HG03108 (cell line): ENCODE measurements at regions not wholly inside any gene's neighbourhood (a gene's known extent, or its start where the extent isn't known, plus 50 kb on each side); places are given as distances from the start of the nearest gene placed in this dataset.
A peak's percentile ranks its signal among the peaks of the same experiment; 100 is the strongest.

Source experiments
- ATAC-seq: cut with Tn5 transposase; IDR thresholded peaks from one replicate; pipeline ENCODE4 v1.9.1; 2021; ENCODE audit warnings: moderate library complexity; ENCODE audit not compliant: unreplicated experiment

DNA sequence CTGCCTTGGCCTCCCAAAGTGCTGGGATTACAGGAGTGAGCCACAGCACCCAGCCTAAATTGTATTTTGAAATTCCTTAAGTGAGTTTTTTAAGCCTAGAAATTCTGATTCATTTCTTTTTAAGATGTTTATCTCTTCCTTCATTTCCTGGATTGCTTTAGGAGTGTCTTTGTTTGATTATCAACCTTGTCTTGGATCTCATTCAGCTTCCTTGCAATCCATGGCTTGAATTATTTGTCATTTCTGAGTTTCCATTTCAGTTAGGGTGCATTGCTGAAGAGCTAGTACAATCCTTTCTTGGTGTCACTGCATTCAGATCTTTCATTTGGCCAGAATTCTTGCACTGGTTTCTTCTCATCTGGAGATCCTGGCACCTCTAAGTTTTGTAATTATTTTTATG lies 606.4 kb upstream of the ZNF804A start:
- ATAC-seq = no peak

- ATAC-seq = peak; percentile 48
These were observed 605.3 kb upstream of the ZNF804A start for GRCh38 chr2:183993052-183993451.

DNA sequence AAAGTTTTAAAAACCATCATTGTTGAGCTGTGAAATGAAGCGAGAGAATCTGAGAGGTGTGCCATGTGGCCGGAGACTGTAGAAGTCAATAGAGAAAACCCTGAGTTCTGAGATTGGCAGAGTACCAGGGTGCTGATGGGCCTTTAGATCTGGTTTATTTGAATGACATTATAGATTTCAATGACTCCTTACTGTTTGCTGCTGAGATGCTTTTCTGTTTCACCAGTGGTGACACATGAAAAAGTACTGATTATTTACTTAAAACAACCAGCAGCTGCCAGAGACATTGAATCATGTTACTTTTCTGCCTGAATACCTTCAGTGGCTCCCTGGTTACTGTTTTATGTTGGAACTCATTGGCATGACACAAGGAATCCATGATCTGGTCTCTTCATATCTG lies 602.7 kb upstream of the ZNF804A start:
- no peak for ATAC-seq

DNA sequence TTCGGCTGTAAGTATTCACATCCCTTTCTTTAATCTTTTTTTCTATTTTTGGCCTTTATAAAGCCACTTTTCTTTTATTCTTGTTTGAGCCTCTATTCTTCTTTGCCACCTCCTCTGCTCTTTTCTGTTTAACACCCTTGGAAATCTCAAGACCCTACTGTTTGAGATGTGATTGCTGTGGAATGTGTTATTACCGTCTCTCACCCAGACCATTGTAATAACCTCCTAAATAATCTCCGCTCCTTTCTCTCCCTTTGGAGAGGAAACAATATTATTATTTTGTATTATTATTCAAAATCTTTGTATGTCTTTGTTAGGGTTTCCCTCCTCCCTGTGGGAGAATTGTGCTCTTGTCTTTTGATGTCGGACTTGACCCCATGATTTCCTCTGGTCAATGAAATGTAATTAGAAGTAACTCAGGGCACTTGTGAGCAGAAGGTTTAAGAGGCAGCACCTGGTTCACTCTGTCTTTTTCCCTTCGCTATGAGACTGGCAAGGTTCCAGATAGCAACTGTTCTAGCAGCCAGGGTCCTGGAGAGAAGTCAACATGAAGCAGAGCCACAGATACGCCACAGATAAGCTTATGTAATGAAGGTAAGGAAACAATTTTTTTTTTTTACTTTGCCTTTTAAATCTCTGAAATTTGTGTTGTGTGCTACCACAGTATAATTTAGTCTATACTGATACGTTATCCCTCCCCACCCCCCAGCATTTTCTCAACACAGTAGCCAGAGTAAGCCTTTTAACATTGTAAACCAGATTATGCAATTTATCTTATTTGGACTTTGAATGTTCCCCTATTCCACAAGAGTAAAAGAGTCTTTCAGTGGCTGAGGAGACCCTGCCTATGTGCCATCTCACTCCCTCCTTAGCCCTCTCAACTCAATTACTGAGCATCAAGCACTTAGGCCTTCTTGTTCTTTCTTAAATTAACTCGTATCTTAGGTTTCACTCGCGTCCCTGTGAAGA lies 601.2 kb upstream of the ZNF804A start:
- ATAC-seq = no peak

- ATAC-seq = peak; percentile 92
These were observed 600.1 kb upstream of the ZNF804A start for GRCh38 chr2:183998041-183998796.

DNA sequence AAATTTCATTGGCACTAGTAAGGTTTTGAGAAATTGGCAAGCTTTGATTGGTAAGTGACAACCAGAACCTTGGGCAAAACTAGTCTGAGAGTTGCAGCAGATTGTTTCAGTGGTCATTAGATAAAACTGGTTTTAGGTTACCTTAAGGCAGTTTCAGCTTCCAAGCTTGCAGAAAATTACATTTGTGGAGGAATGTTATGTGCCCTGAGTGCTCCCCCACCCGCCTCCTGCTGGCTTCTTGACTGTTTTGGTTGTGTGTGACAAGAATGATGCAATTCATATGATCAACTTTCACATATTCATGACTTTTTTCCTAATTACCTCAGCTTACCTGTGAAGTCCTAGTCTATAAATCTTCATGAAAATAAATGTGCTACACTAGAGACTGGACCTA lies 599.5 kb upstream of the ZNF804A start:
- ATAC-seq = peak; percentile 18

DNA sequence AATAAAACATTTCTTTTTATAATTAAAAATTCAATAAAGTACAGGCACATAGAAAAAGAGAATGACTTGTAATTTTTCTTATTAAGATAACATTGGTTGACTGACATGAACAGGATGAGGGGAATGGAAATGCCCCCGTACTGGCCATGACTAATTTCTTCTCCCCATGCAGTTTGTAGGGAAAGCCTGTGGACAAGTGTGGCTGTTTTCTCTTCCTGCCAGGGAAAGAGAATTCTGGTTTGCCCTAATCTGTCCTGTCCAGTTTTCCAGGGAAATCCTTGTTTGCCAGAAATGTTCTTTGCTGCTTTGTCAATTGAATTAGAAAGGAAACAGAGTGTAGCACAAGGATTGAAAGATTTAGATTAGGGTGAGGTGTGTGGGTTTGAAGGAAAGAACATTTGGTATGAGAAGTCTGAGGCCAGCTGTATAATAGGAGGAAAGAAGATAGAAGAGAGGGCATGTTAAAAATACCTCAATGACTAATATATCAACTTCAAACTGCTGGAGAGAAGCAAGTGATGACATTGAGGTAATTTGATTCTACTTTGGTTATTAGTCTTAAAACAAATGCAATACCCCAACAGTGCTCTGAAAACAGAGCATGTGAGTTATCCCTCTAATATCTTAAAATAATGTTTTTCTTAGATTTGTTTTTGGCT lies 593.9 kb upstream of the ZNF804A start:
- ATAC-seq = peak; percentile 83

GRCh38 chr2:184004948-184005672 lies 593.2 kb upstream of the ZNF804A start:
- ATAC-seq = peak; percentile 30

- ATAC-seq = no peak
These were observed 591.3 kb upstream of the ZNF804A start for GRCh38 chr2:184006998-184007397.

- ATAC-seq = no peak
These were observed 571.4 kb upstream of the ZNF804A start for GRCh38 chr2:184026961-184027360.

- ATAC-seq = no peak
These were observed 568.1 kb upstream of the ZNF804A start for GRCh38 chr2:184030245-184030644.

GRCh38 chr2:184030989-184031388 lies 567.3 kb upstream of the ZNF804A start:
- no peak for ATAC-seq

DNA sequence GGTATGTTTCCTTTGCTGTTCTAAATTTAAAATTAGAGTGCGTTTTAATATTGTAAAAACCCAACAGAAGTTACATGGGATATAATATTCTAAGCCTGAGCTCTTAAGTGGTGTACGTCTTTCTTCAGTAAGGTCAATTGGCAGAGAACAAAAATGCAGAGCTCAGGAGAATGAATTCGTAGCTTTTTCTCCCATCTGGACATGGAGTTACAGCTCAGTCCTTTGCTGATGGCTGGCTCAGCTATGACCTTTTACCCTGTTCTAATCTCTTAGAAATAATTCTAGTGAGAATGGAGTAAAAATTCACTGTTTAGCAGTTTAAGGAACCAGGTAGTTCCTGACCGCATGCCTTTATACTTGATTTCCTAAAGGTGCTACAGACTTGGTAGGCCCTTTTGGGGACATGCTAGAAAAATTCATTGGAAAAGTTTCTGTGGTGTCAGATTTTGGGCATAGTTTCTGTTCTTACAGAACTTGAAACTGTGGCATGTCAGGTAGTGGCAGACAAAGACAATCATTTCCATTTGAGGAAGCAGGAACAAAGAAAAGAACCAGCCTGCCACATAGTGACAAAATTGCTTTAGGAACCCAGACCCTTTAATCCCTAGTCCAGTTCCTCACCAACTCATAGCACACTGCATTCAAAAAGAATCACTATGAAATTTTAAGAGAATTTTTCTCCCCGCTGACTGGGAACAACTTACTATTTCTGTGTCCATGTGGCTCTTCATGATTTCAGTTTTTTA lies 566.8 kb upstream of the ZNF804A start:
- no peak for ATAC-seq

- no peak for ATAC-seq
These were observed 565.3 kb upstream of the ZNF804A start for GRCh38 chr2:184032983-184033382.

DNA sequence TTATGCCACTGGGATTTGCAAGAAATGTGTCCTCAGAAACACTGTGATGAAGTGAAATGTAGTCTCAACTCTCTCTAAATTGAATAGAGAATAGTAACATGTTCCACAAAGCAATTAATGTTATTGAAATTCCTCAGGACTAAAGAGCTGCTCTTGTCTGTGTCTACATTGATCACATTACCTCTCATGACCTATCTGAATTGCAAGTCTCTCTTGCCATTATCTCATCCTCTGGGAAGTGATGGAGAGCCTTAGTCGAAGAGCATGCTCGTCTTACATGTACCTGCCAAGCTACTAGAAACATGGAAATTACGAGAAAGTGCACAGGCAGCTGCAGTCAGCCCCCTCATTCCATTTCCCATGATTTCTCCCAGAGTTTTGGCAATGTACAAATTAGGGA lies 561.1 kb upstream of the ZNF804A start:
- no peak for ATAC-seq

DNA sequence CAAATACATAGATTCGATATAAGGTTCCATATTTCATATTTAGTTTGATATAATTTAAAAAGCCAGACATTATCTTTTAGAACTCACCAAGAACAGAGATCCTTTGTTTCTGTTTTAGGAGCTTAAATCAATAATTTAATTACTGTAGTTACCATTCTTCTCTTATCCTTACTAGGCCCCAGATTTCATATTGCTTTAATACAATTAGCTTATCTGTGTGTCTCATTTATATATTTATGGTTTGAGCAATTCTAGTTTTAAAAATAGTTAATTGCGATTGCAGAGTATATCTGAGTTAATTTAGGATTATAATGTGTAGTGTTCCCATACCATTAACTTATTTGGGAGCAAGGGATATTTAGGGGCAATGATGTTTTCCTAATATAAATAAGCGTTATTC lies 558.8 kb upstream of the ZNF804A start:
- no peak for ATAC-seq

DNA sequence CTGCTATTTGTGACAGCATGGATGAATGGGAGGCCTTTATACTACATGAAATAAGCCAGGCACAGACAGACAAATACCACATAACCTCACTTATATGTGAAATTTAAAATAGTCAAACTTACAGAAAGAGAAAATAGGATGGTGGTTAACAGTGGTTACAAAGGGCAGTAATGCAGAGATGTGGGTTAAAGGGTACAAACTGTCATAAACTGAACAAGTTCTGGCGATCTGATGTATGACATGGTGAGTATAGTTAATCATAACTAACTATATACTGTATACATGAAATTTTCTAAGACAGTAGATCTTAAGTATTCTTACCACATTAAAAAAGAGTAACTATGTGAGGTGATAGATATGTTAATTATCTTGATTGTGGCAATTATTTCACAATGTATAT lies 558.1 kb upstream of the ZNF804A start:
- no peak for ATAC-seq

DNA sequence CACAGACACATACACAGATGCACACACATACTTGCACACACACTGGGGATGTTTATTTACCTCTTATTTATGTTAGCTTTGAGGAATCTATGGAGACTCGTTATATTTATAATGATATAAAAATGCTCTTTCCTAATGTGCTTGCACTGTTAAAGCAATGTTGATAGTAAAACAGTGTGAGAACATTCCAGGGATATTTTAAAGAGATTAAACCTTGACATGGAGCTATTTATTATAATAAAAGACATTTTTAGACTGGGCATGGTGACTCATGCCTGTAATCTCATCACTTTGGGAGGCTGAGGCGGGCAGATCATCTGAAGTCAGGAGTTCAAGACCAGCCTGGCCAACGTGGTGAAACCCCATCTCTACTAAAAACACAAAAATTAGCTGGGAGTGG lies 557.3 kb upstream of the ZNF804A start:
- ATAC-seq = no peak

DNA sequence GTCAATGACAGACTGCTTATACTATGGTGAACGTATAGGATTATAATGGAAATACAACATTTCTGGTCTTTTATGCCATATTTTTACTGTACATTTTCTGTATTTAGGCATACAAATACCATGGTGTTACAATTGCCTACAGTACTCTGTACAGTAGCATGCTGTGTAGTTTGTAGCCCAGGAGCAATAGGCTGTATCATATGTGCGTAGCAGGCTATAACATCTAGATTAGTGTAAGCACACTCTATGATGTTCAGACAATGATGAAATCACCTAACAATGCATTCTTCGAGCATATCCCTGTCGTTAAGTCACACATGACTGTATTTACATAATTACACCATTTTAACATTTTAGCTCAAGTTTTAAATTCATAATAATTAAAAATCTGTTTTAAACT lies 556.6 kb upstream of the ZNF804A start:
- no peak for ATAC-seq

DNA sequence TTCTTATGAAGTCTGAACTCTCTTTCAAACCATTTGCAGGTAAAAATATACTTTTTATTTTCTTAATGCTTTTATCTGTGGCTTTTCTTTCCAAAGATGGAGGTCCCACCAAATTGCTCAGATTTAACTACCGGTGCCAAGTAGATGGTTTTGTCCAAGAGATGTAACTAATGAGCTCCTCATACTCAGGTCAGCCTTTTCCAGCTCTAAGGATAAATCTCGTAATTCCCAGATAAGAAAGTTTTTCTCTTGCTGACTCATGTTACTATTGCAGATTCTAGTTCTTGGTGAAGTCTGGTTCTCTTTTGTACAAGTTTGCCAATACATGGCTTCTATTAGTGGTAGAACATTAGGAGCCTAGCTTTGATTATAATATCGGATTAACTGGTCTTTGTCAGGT lies 550.8 kb upstream of the ZNF804A start:
- ATAC-seq = no peak
